ENCODE measurements at regions not wholly inside any gene's neighbourhood (a gene's known extent, or its start where the extent isn't known, plus 50 kb on each side); places are given as distances from the start of the nearest gene placed in this dataset.

- no peak for DNase-seq (ENCODE audit: extremely low read depth, low read depth)
- TF ChIP-seq CTCF (IDR thresholded peaks at IDR 0.05; ENCODE audit: low read depth, low read length, missing control alignments): no peak
- H3K4me3 ChIP-seq (replicated peaks; ENCODE audit: low read depth, low read length): no peak overlapping the region
These were observed 101.5 kb upstream of the GPR26 start for GRCh38 chr10:123564631-123565030.

- H3K4me3 ChIP-seq (replicated peaks; ENCODE audit: low read depth, low read length): no peak overlapping the region
- TF ChIP-seq CTCF (IDR thresholded peaks at IDR 0.05; ENCODE audit: low read depth, low read length, missing control alignments): no peak
- no peak for DNase-seq (ENCODE audit: extremely low read depth, low read depth)
These were observed 100.2 kb upstream of the GPR26 start for GRCh38 chr10:123565691-123566660.

GRCh38 chr10:123567984-123568739 is 98.0 kb upstream of the GPR26 start:
- TF ChIP-seq CTCF (IDR thresholded peaks at IDR 0.05; ENCODE audit: low read depth, low read length, missing control alignments): no peak
- no peak for DNase-seq (ENCODE audit: extremely low read depth, low read depth)
- no peak overlapping the region for H3K4me3 ChIP-seq (replicated peaks; ENCODE audit: low read depth, low read length)

- no peak overlapping the region for H3K4me3 ChIP-seq (replicated peaks; ENCODE audit: low read depth, low read length)
- DNase-seq (ENCODE audit: extremely low read depth, low read depth): no peak
- no peak for TF ChIP-seq CTCF (IDR thresholded peaks at IDR 0.05; ENCODE audit: low read depth, low read length, missing control alignments)
These were observed 97.4 kb upstream of the GPR26 start for GRCh38 chr10:123568751-123569150.

- no peak for DNase-seq (ENCODE audit: extremely low read depth, low read depth)
- no peak overlapping the region for H3K4me3 ChIP-seq (replicated peaks; ENCODE audit: low read depth, low read length)
- no peak for TF ChIP-seq CTCF (IDR thresholded peaks at IDR 0.05; ENCODE audit: low read depth, low read length, missing control alignments)
These were observed 96.6 kb upstream of the GPR26 start for GRCh38 chr10:123569436-123570035.

- H3K4me3 ChIP-seq (replicated peaks; ENCODE audit: low read depth, low read length): no peak overlapping the region
- no peak for TF ChIP-seq CTCF (IDR thresholded peaks at IDR 0.05; ENCODE audit: low read depth, low read length, missing control alignments)
- no peak for DNase-seq (ENCODE audit: extremely low read depth, low read depth)
These were observed 95.9 kb upstream of the GPR26 start for GRCh38 chr10:123570051-123570897.

Measured in HFF-Myc (cell line).